AG10803 (cell line): ENCODE measurements at regions not wholly inside any gene's neighbourhood (a gene's known extent, or its start where the extent isn't known, plus 50 kb on each side); places are given as distances from the start of the nearest gene placed in this dataset.

Source experiments
- DNase-seq: peaks from one replicate; pipeline ENCODE4 v3.0.0; 2010; ENCODE audit warnings: low read depth
- H3K4me3 ChIP-seq: 2 replicates; pipeline ENCODE4 v1.5.1; 2011; ENCODE audit warnings: mild to moderate bottlenecking, low read length, control low read depth
- CTCF ChIP-seq: conservative IDR thresholded peaks from 2 replicates; pipeline ENCODE4 v1.5.1; 2011; ENCODE audit warnings: mild to moderate bottlenecking, low read length, control low read depth, inconsistent platforms

GRCh38 chr10:59057345-59057744, 119.1 kb upstream of the PHYHIPL start:
- no peak overlapping the region for H3K4me3 ChIP-seq
- DNase-seq = no peak
- no peak for TF ChIP-seq CTCF

GRCh38 chr10:59060852-59061251, 115.6 kb upstream of the PHYHIPL start:
- TF ChIP-seq CTCF = no peak
- DNase-seq = no peak
- no peak overlapping the region for H3K4me3 ChIP-seq

GRCh38 chr10:59063491-59063890, 113.0 kb upstream of the PHYHIPL start:
- no peak overlapping the region for H3K4me3 ChIP-seq
- TF ChIP-seq CTCF = no peak
- DNase-seq = no peak

- no peak for DNase-seq
- TF ChIP-seq CTCF = no peak
- H3K4me3 ChIP-seq = no peak overlapping the region
Observed at GRCh38 chr10:59064080-59064692, 112.3 kb upstream of the PHYHIPL start.

GRCh38 chr10:59064759-59065539, 111.5 kb upstream of the PHYHIPL start:
- TF ChIP-seq CTCF = no peak
- no peak overlapping the region for H3K4me3 ChIP-seq
- no peak for DNase-seq

GRCh38 chr10:59068581-59069191, 107.8 kb upstream of the PHYHIPL start:
- no peak overlapping the region for H3K4me3 ChIP-seq
- no peak for DNase-seq
- no peak for TF ChIP-seq CTCF

- no peak for DNase-seq
- H3K4me3 ChIP-seq = no peak overlapping the region
- no peak for TF ChIP-seq CTCF
Observed at GRCh38 chr10:59072038-59072437, 104.4 kb upstream of the PHYHIPL start.
